ENCODE measurements at regions not wholly inside any gene's neighbourhood (a gene's known extent, or its start where the extent isn't known, plus 50 kb on each side); places are given as distances from the start of the nearest gene placed in this dataset.

GRCh38 chr2:18124116-18124835 is 245.8 kb downstream of the KCNS3 start:
- CTCF ChIA-PET, result no interaction called here
- ATAC-seq, result no peak
- no peaks in the 10 kb centered on the region for H3K9me3 ChIP-seq

GRCh38 chr2:18123577-18123976 is 245.1 kb downstream of the KCNS3 start:
- TF ChIP-seq SREBF2 (IDR thresholded peaks at IDR 0.05) (no peak), MAX (IDR thresholded peaks at IDR 0.05) (no peak), ZNF302 (CRISPR knock-in tag; IDR thresholded peaks at IDR 0.05) (no peak), E2F6 (IDR thresholded peaks at IDR 0.05; ENCODE audit: borderline replicate concordance, low read depth) (no peak), ZFP36 (IDR thresholded peaks at IDR 0.05; ENCODE audit: borderline replicate concordance, partially characterized antibody) (no peak), BHLHE40 (IDR thresholded peaks at IDR 0.05; ENCODE audit: low read depth, low read length) (no peak), CBX8 (IDR thresholded peaks at IDR 0.05) (no peak), POLR2AphosphoS2 (conservative IDR thresholded peaks at IDR 0.05; ENCODE audit: low read length) (no peak), EHMT2 (IDR thresholded peaks at IDR 0.05; ENCODE audit: low read depth) (no peak), MAFK (IDR thresholded peaks at IDR 0.05; ENCODE audit: partially characterized antibody) (no peak), ZC3H11A (IDR thresholded peaks at IDR 0.05) (no peak), HMGXB4 (CRISPR knock-in tag; IDR thresholded peaks at IDR 0.05; ENCODE audit: borderline replicate concordance) (no peak), HOXB5 (CRISPR knock-in tag; IDR thresholded peaks at IDR 0.05) (no peak), ELK1 (IDR thresholded peaks at IDR 0.05; ENCODE audit: low read depth, low read length) (no peak), JUNB (IDR thresholded peaks at IDR 0.05) (no peak), CHD2 (IDR thresholded peaks at IDR 0.05; ENCODE audit: low read length, partially characterized antibody) (no peak), TP53 (CRISPR knock-in tag; IDR thresholded peaks at IDR 0.05) (no peak), MAZ (IDR thresholded peaks at IDR 0.05; ENCODE audit: borderline replicate concordance, low read depth, low read length) (no peak)
- ChIA-PET CTCF (interaction anchor here (0.6 kb wide), 1 partner anchor 590 kb away, joined by 3 read pairs; no protein-coding TSS in a partner anchor), POLR2A (no interaction called here)
- Histone ChIP-seq H3K4me2 (no peak overlapping the region), H3K9me3 (no peaks in the 10 kb centered on the region), H3K4me3 (no peak overlapping the region), H3K27ac (no peak overlapping the region), H3K4me1 (no peaks in the 10 kb centered on the region)
- FAIRE-seq, result no peak
- no peak for DNase-seq (ENCODE audit: low read depth in 1 of 2, low spot score in 1 of 2)
- no peak for ATAC-seq
- 11% methylated on average over 3 of the region's 3 CpGs for WGBS (ENCODE audit: missing lambda C conversion rate)

More at GRCh38 chr2:18124116-18124835, 245.8 kb downstream of the KCNS3 start:
- no peak for TF ChIP-seq BCL3 (IDR thresholded peaks at IDR 0.05)
- TF ChIP-seq SREBF2 (IDR thresholded peaks at IDR 0.05), result no peak
- TF ChIP-seq RNF2 (IDR thresholded peaks at IDR 0.05; ENCODE audit: borderline replicate concordance, low read depth), result no peak
- TF ChIP-seq EHF (CRISPR knock-in tag; IDR thresholded peaks at IDR 0.05), result no peak
- TF ChIP-seq ATOH8 (CRISPR knock-in tag; IDR thresholded peaks at IDR 0.05; ENCODE audit: low read depth), result no peak
- no peak for TF ChIP-seq BHLHE40 (IDR thresholded peaks at IDR 0.05; ENCODE audit: low read depth, low read length)
- no peak for TF ChIP-seq FOSB (CRISPR knock-in tag; IDR thresholded peaks at IDR 0.05)
- TF ChIP-seq CEBPB (IDR thresholded peaks at IDR 0.05), result no peak
- no peak for TF ChIP-seq HOXB13 (CRISPR knock-in tag; IDR thresholded peaks at IDR 0.05; ENCODE audit: low read depth)
- no peaks in the 10 kb centered on the region for H3K4me1 ChIP-seq
- H3K27ac ChIP-seq, result no peak overlapping the region
- POLR2A ChIA-PET, result no interaction called here
- no peak for FAIRE-seq
- no peak for DNase-seq (ENCODE audit: low read depth in 1 of 2, low spot score in 1 of 2)
- H3K4me2 ChIP-seq, result no peak overlapping the region
- 33% methylated on average over 6 of the region's 6 CpGs for WGBS (ENCODE audit: missing lambda C conversion rate)
- no peak overlapping the region for H3K4me3 ChIP-seq
